HL-60 (cell line): ENCODE measurements at regions not wholly inside any gene's neighbourhood (a gene's known extent, or its start where the extent isn't known, plus 50 kb on each side); places are given as distances from the start of the nearest gene placed in this dataset.

Experiments used
- POLR2AphosphoS5 ChIP-seq: IDR thresholded peaks from 2 replicates; pipeline ENCODE4 v1.6.1; 2012; ENCODE audit warnings: low read depth
- TF ChIP-seq, protein P1 (sequence below): IDR thresholded peaks from one replicate; pipeline ENCODE4 v1.5.1; 2011; ENCODE audit warnings: low read length, control low read depth, inconsistent platforms; ENCODE audit not compliant: insufficient read depth

DNA sequence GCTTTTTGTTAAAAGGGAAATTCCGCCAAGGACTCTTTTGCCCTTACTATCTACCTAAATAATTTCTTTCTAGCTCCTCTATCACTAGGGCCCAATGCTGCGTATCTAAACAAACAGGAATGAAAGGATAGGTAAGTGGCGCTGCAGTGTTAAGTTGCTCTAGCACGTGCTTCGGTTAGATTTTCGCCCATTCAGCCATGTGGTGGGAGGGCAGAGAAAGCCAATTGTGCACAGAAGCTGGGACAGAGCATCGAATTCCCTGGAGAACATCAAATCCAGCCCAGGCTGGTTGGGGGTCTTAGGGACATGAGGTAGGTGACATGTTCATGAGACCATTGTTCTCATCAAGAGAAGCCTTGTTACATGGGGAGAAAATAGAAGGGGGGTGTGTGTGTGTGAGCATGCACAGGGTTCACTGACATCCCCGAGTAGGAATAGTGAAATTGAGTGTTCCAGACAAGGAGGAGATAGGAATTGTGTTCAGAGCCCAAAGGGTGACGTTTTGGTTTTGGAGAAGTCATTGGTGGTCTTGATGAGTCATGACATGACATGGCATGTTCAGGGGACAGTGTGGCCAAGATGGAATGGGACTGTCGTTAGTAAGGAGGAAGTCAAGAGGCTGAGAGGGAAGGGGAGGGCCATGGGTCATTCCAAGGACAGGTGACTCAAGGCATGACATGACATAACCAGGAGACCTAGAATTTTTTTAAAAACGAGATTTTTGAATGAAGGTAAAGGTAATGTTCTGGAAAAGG, 107.1 kb downstream of the TLR5 start:
- TF ChIP-seq, protein P1, sequence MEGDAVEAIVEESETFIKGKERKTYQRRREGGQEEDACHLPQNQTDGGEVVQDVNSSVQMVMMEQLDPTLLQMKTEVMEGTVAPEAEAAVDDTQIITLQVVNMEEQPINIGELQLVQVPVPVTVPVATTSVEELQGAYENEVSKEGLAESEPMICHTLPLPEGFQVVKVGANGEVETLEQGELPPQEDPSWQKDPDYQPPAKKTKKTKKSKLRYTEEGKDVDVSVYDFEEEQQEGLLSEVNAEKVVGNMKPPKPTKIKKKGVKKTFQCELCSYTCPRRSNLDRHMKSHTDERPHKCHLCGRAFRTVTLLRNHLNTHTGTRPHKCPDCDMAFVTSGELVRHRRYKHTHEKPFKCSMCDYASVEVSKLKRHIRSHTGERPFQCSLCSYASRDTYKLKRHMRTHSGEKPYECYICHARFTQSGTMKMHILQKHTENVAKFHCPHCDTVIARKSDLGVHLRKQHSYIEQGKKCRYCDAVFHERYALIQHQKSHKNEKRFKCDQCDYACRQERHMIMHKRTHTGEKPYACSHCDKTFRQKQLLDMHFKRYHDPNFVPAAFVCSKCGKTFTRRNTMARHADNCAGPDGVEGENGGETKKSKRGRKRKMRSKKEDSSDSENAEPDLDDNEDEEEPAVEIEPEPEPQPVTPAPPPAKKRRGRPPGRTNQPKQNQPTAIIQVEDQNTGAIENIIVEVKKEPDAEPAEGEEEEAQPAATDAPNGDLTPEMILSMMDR: no peak
- no peak for TF ChIP-seq POLR2AphosphoS5
